22Rv1 (cell line): ENCODE measurements at regions not wholly inside any gene's neighbourhood (a gene's known extent, or its start where the extent isn't known, plus 50 kb on each side); places are given as distances from the start of the nearest gene placed in this dataset.
"Not testable (repeated sequence)": the region's sequence is repeated elsewhere in the genome, so short reads cannot be mapped to it uniquely, and the experiment has no call there.

Experiments
- ZFX ChIP-seq: fragments of 450-650 bp; IDR thresholded peaks from 2 replicates; pipeline ENCODE4 v1.6.1; 2017; ENCODE audit warnings: antibody characterized with exemption, borderline replicate concordance
- TF ChIP-seq, protein P1 (sequence below): fragments of 450-650 bp; IDR thresholded peaks from 2 replicates; pipeline ENCODE4 v1.5.1; 2017; ENCODE audit warnings: mild to moderate bottlenecking

DNA sequence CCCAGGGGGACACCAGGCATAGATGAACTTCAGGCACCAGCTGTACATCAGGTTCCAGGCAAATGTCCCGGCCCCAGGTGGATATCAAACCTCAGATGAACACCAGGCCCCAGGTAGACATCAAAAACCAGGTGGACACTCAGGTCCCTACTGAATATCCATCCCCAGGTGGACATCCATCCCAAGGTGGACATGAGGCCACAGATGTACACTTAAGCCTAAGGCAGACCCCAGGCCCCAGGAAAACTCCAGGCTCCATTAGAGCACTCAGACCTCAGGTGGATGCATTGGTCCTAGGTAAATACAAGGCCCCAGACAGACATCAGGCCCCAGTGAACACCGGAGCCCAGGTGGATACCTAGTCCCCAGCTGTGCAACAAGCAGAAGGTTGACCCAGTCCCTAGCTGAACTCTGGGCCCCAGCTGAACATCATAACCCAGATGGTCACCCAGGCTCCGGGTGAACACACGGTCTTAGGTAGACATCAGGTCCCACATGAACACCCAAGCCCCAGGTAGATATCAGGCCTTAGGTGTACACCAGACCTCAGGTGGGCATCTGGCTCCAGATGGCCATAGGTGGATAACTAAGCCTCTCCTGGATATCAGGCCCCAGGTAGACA is 1484.3 kb upstream of the TPTE start:
- TF ChIP-seq, protein P1, sequence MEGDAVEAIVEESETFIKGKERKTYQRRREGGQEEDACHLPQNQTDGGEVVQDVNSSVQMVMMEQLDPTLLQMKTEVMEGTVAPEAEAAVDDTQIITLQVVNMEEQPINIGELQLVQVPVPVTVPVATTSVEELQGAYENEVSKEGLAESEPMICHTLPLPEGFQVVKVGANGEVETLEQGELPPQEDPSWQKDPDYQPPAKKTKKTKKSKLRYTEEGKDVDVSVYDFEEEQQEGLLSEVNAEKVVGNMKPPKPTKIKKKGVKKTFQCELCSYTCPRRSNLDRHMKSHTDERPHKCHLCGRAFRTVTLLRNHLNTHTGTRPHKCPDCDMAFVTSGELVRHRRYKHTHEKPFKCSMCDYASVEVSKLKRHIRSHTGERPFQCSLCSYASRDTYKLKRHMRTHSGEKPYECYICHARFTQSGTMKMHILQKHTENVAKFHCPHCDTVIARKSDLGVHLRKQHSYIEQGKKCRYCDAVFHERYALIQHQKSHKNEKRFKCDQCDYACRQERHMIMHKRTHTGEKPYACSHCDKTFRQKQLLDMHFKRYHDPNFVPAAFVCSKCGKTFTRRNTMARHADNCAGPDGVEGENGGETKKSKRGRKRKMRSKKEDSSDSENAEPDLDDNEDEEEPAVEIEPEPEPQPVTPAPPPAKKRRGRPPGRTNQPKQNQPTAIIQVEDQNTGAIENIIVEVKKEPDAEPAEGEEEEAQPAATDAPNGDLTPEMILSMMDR = not testable (repeated sequence)
- TF ChIP-seq ZFX = not testable (repeated sequence)
